GM23338 (cell line): ENCODE measurements at regions not wholly inside any gene's neighbourhood (a gene's known extent, or its start where the extent isn't known, plus 50 kb on each side); places are given as distances from the start of the nearest gene placed in this dataset.

Experiments
- ATAC-seq: fragments of 200-7000 bp; cut with Tn5 transposase; 3 replicates; pipeline ENCODE4 v1.9.1; 2020
- DNase-seq: peaks from one replicate; pipeline ENCODE4 v3.0.0-alpha.2; 2015; ENCODE audit warnings: low spot score
- H2AFZ ChIP-seq: fragments of 200-600 bp; sonication (generic); 2 replicates; pipeline ENCODE4 v1.8.0; 2016; ENCODE audit warnings: antibody characterized with exemption, mild to moderate bottlenecking, moderate library complexity
- H3F3A ChIP-seq: fragments of 200-600 bp; sonication (generic); replicated peaks from 2 replicates; pipeline ENCODE4 v1.8.0; 2017; ENCODE audit warnings: antibody characterized with exemption, mixed run types, low read depth
- H3K27ac ChIP-seq: fragments of 200-600 bp; sonication (generic); 2 replicates; pipeline ENCODE4 v1.6.1; 2016; ENCODE audit warnings: low read depth
- H3K27me3 ChIP-seq: fragments of 200-600 bp; sonication (generic); 2 replicates; pipeline ENCODE4 v1.8.0; 2016; ENCODE audit warnings: mild to moderate bottlenecking, mixed run types, moderate library complexity; ENCODE audit not compliant: insufficient read depth
- H3K36me3 ChIP-seq: fragments of 200-600 bp; sonication (generic); 2 replicates; pipeline ENCODE4 v1.8.0; 2016; ENCODE audit warnings: mild to moderate bottlenecking; ENCODE audit not compliant: insufficient read depth
- H3K4me1 ChIP-seq: fragments of 200-600 bp; sonication (generic); 2 replicates; pipeline ENCODE4 v1.8.0; 2016; ENCODE audit warnings: mild to moderate bottlenecking, moderate library complexity; ENCODE audit not compliant: insufficient read depth
- H3K4me2 ChIP-seq: fragments of 200-600 bp; sonication (generic); 2 replicates; pipeline ENCODE4 v1.7.1; 2017; ENCODE audit warnings: mixed run types
- H3K4me3 ChIP-seq: fragments of 200-600 bp; sonication (generic); 2 replicates; pipeline ENCODE4 v1.6.1; 2016; ENCODE audit warnings: mixed run types
- H3K79me2 ChIP-seq: fragments of 200-600 bp; sonication (generic); replicated peaks from 2 replicates; pipeline ENCODE4 v1.8.0; 2017; ENCODE audit warnings: mild to moderate bottlenecking; ENCODE audit not compliant: insufficient read depth
- H3K9me2 ChIP-seq: fragments of 200-600 bp; sonication (generic); 2 replicates; pipeline ENCODE4 v1.8.0; 2017; ENCODE audit not compliant: insufficient read depth
- H4K20me1 ChIP-seq: fragments of 200-600 bp; sonication (generic); replicated peaks from 2 replicates; pipeline ENCODE4 v1.8.0; 2017; ENCODE audit warnings: mild to moderate bottlenecking; ENCODE audit not compliant: insufficient read depth
- H3K27ac Mint-ChIP-seq: 2 replicates; pipeline ENCODE4 v1.8.0; 2020; ENCODE audit warnings: inconsistent platforms, mild to moderate bottlenecking, moderate library complexity, mixed read lengths
- H3K27me3 Mint-ChIP-seq: 3 replicates; pipeline ENCODE4 v1.8.0; 2022; ENCODE audit warnings: low read depth, mild to moderate bottlenecking, moderate library complexity, mixed read lengths, inconsistent platforms; ENCODE audit not compliant: insufficient read depth, poor library complexity
- H3K36me3 Mint-ChIP-seq: 3 replicates; pipeline ENCODE4 v1.8.0; 2021; ENCODE audit warnings: low read depth, mild to moderate bottlenecking, inconsistent platforms, moderate library complexity, mixed read lengths
- H3K4me1 Mint-ChIP-seq: 3 replicates; pipeline ENCODE4 v1.8.0; 2020; ENCODE audit warnings: mild to moderate bottlenecking, inconsistent platforms, mixed read lengths
- H3K4me3 Mint-ChIP-seq: 3 replicates; pipeline ENCODE4 v1.8.0; 2021; ENCODE audit warnings: moderate library complexity, mild to moderate bottlenecking, inconsistent platforms, mixed read lengths
- H3K9me3 Mint-ChIP-seq: 3 replicates; pipeline ENCODE4 v1.8.0; 2020; ENCODE audit warnings: moderate library complexity, mild to moderate bottlenecking, inconsistent platforms, mixed read lengths
- CREB1 ChIP-seq: fragments of 250-450 bp; sonication (Bioruptor Pico); IDR thresholded peaks from 2 replicates; pipeline ENCODE4 v1.5.0; 2020; ENCODE audit warnings: low read depth, mild to moderate bottlenecking, moderate library complexity
- EZH2 ChIP-seq: fragments of 200-600 bp; sonication (generic); IDR thresholded peaks from one replicate; pipeline ENCODE4 v1.8.0; 2017; ENCODE audit warnings: antibody characterized with exemption, mild to moderate bottlenecking, low read depth; ENCODE audit not compliant: unreplicated experiment
- EZH2phosphoT487 ChIP-seq: fragments of 200-600 bp; sonication (generic); IDR thresholded peaks from one replicate; pipeline ENCODE4 v1.8.1; 2018; ENCODE audit warnings: antibody characterized with exemption; ENCODE audit not compliant: unreplicated experiment
- JUNB ChIP-seq: IDR thresholded peaks from one replicate; pipeline ENCODE4 v1.6.1; 2016; ENCODE audit warnings: antibody characterized with exemption; ENCODE audit not compliant: unreplicated experiment
- NANOG ChIP-seq: IDR thresholded peaks from 2 replicates; pipeline ENCODE4 v1.6.1; 2016; ENCODE audit warnings: antibody characterized with exemption, borderline replicate concordance
- POLR2AphosphoS5 ChIP-seq: IDR thresholded peaks from 2 replicates; pipeline ENCODE4 v1.6.1; 2016; ENCODE audit warnings: antibody characterized with exemption, low read depth
- STAT1 ChIP-seq: IDR thresholded peaks from one replicate; pipeline ENCODE4 v1.6.1; 2016; ENCODE audit warnings: antibody characterized with exemption; ENCODE audit not compliant: unreplicated experiment
- ZNF114 ChIP-seq: fragments of 250-450 bp; sonication (Bioruptor Pico); IDR thresholded peaks from 2 replicates; pipeline ENCODE4 v1.5.0; 2020; ENCODE audit warnings: mild to moderate bottlenecking, moderate library complexity
- ZNF331 ChIP-seq: fragments of 250-450 bp; sonication (Bioruptor Pico); IDR thresholded peaks from 2 replicates; pipeline ENCODE4 v1.5.0; 2020; ENCODE audit warnings: low read depth, mild to moderate bottlenecking, moderate library complexity
- TF ChIP-seq, protein P1 (sequence below), 2 experiments: fragments of 200-600 bp in 1 of 2; sonication (generic) in 1 of 2; conservative IDR thresholded peaks; 2 replicates each; pipeline versions ENCODE4 v1.5.1 to v1.6.1; 2016 to 2017; ENCODE audit warnings: antibody characterized with exemption in 2 of 2, low read depth in 2 of 2, mild to moderate bottlenecking in 2 of 2, moderate library complexity in 1 of 2
- TF ChIP-seq, protein P2 (sequence below): IDR thresholded peaks from 2 replicates; pipeline ENCODE4 v1.6.1; 2016; ENCODE audit warnings: antibody characterized with exemption
- TF ChIP-seq, protein P3 (sequence below): fragments of 250-450 bp; sonication (Bioruptor Pico); IDR thresholded peaks from 2 replicates; pipeline ENCODE4 v1.5.0; 2020; ENCODE audit warnings: mild to moderate bottlenecking, moderate library complexity
- TF ChIP-seq, protein P4 (sequence below): IDR thresholded peaks from one replicate; pipeline ENCODE4 v1.6.1; 2018; ENCODE audit warnings: antibody characterized with exemption; ENCODE audit not compliant: unreplicated experiment

DNA sequence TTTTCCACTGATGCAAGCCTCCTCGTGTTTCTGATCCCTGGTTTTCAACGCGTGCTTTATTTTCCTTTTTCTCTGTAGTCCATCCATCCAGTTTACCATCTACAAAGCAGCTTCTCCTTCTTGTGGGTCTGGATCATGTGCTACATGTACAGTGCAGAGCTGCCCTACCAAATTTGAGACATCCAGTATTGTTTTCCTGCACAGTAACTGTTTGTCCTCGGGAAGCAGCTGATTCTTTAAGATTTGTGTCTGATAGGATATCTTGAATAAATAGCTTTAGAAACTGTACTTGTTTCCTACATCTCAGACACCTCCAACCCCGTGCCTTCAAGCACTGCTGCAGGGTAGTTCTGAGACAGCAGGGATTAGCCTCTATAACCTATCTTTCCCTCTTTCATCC, 368.1 kb upstream of the FAR2 start:
- H3K79me2 ChIP-seq: no peaks in the 10 kb centered on the region
- H3K36me3 Mint-ChIP-seq: no peaks in the 10 kb centered on the region
- no peaks in the 10 kb centered on the region for H3K27me3 ChIP-seq
- H3K4me1 Mint-ChIP-seq: peaks cover 8% of the 10 kb centered on the region
- DNase-seq (no peak), ATAC-seq (no peak)
- peaks cover 6% of the 10 kb centered on the region; the same call in 1 of the 2 replicates for H3K4me1 ChIP-seq
- H3K4me2 ChIP-seq: no peak overlapping the region
- H3K36me3 ChIP-seq: no peaks in the 10 kb centered on the region
- H3K9me2 ChIP-seq: no peaks in the 10 kb centered on the region
- H4K20me1 ChIP-seq: no peaks in the 10 kb centered on the region
- no peaks in the 10 kb centered on the region for H3F3A ChIP-seq
- H3K27ac ChIP-seq: no peak overlapping the region
- H3K4me3 ChIP-seq: no peak overlapping the region
- H3K27me3 Mint-ChIP-seq: no peaks in the 10 kb centered on the region
- H3K9me3 Mint-ChIP-seq: no peaks in the 10 kb centered on the region
- no peak overlapping the region for H3K4me3 Mint-ChIP-seq
- H3K27ac Mint-ChIP-seq: no peak overlapping the region
- no peak overlapping the region for H2AFZ ChIP-seq
- TF ChIP-seq EZH2phosphoT487: no peak
- TF ChIP-seq POLR2AphosphoS5: no peak
- no peak for TF ChIP-seq JUNB
- TF ChIP-seq, protein P1, sequence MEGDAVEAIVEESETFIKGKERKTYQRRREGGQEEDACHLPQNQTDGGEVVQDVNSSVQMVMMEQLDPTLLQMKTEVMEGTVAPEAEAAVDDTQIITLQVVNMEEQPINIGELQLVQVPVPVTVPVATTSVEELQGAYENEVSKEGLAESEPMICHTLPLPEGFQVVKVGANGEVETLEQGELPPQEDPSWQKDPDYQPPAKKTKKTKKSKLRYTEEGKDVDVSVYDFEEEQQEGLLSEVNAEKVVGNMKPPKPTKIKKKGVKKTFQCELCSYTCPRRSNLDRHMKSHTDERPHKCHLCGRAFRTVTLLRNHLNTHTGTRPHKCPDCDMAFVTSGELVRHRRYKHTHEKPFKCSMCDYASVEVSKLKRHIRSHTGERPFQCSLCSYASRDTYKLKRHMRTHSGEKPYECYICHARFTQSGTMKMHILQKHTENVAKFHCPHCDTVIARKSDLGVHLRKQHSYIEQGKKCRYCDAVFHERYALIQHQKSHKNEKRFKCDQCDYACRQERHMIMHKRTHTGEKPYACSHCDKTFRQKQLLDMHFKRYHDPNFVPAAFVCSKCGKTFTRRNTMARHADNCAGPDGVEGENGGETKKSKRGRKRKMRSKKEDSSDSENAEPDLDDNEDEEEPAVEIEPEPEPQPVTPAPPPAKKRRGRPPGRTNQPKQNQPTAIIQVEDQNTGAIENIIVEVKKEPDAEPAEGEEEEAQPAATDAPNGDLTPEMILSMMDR (conservative IDR thresholded peaks at IDR 0.05; ENCODE audit: low read depth in 2 of 2): no peak
- TF ChIP-seq, protein P2, sequence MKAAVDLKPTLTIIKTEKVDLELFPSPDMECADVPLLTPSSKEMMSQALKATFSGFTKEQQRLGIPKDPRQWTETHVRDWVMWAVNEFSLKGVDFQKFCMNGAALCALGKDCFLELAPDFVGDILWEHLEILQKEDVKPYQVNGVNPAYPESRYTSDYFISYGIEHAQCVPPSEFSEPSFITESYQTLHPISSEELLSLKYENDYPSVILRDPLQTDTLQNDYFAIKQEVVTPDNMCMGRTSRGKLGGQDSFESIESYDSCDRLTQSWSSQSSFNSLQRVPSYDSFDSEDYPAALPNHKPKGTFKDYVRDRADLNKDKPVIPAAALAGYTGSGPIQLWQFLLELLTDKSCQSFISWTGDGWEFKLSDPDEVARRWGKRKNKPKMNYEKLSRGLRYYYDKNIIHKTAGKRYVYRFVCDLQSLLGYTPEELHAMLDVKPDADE: no peak
- TF ChIP-seq NANOG: no peak
- no peak for TF ChIP-seq STAT1
- no peak for TF ChIP-seq EZH2
- TF ChIP-seq ZNF331 (CRISPR knock-in tag): no peak
- TF ChIP-seq CREB1 (CRISPR knock-in tag): no peak
- TF ChIP-seq, protein P3, sequence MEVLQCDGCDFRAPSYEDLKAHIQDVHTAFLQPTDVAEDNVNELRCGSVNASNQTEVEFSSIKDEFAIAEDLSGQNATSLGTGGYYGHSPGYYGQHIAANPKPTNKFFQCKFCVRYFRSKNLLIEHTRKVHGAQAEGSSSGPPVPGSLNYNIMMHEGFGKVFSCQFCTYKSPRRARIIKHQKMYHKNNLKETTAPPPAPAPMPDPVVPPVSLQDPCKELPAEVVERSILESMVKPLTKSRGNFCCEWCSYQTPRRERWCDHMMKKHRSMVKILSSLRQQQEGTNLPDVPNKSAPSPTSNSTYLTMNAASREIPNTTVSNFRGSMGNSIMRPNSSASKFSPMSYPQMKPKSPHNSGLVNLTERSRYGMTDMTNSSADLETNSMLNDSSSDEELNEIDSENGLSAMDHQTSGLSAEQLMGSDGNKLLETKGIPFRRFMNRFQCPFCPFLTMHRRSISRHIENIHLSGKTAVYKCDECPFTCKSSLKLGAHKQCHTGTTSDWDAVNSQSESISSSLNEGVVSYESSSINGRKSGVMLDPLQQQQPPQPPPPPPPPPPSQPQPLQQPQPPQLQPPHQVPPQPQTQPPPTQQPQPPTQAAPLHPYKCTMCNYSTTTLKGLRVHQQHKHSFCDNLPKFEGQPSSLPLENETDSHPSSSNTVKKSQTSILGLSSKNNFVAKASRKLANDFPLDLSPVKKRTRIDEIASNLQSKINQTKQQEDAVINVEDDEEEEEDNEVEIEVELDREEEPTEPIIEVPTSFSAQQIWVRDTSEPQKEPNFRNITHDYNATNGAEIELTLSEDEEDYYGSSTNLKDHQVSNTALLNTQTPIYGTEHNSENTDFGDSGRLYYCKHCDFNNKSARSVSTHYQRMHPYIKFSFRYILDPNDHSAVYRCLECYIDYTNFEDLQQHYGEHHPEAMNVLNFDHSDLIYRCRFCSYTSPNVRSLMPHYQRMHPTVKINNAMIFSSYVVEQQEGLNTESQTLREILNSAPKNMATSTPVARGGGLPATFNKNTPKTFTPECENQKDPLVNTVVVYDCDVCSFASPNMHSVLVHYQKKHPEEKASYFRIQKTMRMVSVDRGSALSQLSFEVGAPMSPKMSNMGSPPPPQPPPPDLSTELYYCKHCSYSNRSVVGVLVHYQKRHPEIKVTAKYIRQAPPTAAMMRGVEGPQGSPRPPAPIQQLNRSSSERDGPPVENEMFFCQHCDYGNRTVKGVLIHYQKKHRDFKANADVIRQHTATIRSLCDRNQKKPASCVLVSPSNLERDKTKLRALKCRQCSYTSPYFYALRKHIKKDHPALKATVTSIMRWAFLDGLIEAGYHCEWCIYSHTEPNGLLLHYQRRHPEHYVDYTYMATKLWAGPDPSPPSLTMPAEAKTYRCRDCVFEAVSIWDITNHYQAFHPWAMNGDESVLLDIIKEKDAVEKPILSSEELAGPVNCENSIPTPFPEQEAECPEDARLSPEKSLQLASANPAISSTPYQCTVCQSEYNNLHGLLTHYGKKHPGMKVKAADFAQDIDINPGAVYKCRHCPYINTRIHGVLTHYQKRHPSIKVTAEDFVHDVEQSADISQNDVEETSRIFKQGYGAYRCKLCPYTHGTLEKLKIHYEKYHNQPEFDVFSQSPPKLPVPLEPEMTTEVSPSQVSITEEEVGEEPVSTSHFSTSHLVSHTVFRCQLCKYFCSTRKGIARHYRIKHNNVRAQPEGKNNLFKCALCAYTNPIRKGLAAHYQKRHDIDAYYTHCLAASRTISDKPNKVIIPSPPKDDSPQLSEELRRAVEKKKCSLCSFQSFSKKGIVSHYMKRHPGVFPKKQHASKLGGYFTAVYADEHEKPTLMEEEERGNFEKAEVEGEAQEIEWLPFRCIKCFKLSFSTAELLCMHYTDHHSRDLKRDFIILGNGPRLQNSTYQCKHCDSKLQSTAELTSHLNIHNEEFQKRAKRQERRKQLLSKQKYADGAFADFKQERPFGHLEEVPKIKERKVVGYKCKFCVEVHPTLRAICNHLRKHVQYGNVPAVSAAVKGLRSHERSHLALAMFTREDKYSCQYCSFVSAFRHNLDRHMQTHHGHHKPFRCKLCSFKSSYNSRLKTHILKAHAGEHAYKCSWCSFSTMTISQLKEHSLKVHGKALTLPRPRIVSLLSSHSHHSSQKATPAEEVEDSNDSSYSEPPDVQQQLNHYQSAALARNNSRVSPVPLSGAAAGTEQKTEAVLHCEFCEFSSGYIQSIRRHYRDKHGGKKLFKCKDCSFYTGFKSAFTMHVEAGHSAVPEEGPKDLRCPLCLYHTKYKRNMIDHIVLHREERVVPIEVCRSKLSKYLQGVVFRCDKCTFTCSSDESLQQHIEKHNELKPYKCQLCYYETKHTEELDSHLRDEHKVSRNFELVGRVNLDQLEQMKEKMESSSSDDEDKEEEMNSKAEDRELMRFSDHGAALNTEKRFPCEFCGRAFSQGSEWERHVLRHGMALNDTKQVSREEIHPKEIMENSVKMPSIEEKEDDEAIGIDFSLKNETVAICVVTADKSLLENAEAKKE (CRISPR knock-in tag): no peak
- TF ChIP-seq ZNF114 (CRISPR knock-in tag): no peak
- TF ChIP-seq, protein P4, sequence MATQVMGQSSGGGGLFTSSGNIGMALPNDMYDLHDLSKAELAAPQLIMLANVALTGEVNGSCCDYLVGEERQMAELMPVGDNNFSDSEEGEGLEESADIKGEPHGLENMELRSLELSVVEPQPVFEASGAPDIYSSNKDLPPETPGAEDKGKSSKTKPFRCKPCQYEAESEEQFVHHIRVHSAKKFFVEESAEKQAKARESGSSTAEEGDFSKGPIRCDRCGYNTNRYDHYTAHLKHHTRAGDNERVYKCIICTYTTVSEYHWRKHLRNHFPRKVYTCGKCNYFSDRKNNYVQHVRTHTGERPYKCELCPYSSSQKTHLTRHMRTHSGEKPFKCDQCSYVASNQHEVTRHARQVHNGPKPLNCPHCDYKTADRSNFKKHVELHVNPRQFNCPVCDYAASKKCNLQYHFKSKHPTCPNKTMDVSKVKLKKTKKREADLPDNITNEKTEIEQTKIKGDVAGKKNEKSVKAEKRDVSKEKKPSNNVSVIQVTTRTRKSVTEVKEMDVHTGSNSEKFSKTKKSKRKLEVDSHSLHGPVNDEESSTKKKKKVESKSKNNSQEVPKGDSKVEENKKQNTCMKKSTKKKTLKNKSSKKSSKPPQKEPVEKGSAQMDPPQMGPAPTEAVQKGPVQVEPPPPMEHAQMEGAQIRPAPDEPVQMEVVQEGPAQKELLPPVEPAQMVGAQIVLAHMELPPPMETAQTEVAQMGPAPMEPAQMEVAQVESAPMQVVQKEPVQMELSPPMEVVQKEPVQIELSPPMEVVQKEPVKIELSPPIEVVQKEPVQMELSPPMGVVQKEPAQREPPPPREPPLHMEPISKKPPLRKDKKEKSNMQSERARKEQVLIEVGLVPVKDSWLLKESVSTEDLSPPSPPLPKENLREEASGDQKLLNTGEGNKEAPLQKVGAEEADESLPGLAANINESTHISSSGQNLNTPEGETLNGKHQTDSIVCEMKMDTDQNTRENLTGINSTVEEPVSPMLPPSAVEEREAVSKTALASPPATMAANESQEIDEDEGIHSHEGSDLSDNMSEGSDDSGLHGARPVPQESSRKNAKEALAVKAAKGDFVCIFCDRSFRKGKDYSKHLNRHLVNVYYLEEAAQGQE: no peak
